Cardiac fibroblast (primary cell): ENCODE measurements at regions not wholly inside any gene's neighbourhood (a gene's known extent, or its start where the extent isn't known, plus 50 kb on each side); places are given as distances from the start of the nearest gene placed in this dataset.

ENCODE experiments used
- DNase-seq, 2 donors: peaks; one replicate each; pipeline versions ENCODE4 v3.0.0 to v3.0.0-alpha.2; 2010; ENCODE audit warnings: low read depth in 2 of 2
- H3K4me3 ChIP-seq, 2 donors: replicated peaks in 1 of 2; 1 replicate in 1 of 2; 2 replicates in 1 of 2; pipeline ENCODE4 v1.5.1; 2011; ENCODE audit warnings: low read depth in 2 of 2, low read length in 2 of 2, mild to moderate bottlenecking in 2 of 2, moderate library complexity in 1 of 2
- CTCF ChIP-seq: IDR thresholded peaks from one replicate; pipeline ENCODE4 v1.5.1; 2011; ENCODE audit warnings: low read depth, mild to moderate bottlenecking, low read length, inconsistent platforms

GRCh38 chr3:117195034-117195433 lies 485.5 kb downstream of the TUSC7 start:
- DNase-seq, result no peak

GRCh38 chr3:117200962-117201361 lies 491.4 kb downstream of the TUSC7 start:
- no peak for TF ChIP-seq CTCF
- H3K4me3 ChIP-seq, result no peak overlapping the region
- peak in 1 of 2 donors; percentile 14 for DNase-seq

More at GRCh38 chr3:117195034-117195433, 485.5 kb downstream of the TUSC7 start:
- no peak overlapping the region for H3K4me3 ChIP-seq
- no peak for TF ChIP-seq CTCF

- no peak overlapping the region for H3K4me3 ChIP-seq
- DNase-seq, result no peak
- TF ChIP-seq CTCF, result no peak
Observed at GRCh38 chr3:117201901-117202774, 492.6 kb downstream of the TUSC7 start.

GRCh38 chr3:117217355-117217754 lies 507.8 kb downstream of the TUSC7 start:
- no peak for DNase-seq
- H3K4me3 ChIP-seq, result no peak overlapping the region
- TF ChIP-seq CTCF, result no peak

GRCh38 chr3:117217760-117218316 lies 508.3 kb downstream of the TUSC7 start:
- no peak for TF ChIP-seq CTCF
- DNase-seq, result no peak
- H3K4me3 ChIP-seq, result no peak overlapping the region

GRCh38 chr3:117218641-117219048 lies 509.1 kb downstream of the TUSC7 start:
- TF ChIP-seq CTCF, result no peak
- no peak overlapping the region for H3K4me3 ChIP-seq
- no peak for DNase-seq
